HG02943 (cell line): ENCODE measurements at regions not wholly inside any gene's neighbourhood (a gene's known extent, or its start where the extent isn't known, plus 50 kb on each side); places are given as distances from the start of the nearest gene placed in this dataset.

Source experiments
- ATAC-seq: cut with Tn5 transposase; IDR thresholded peaks from one replicate; pipeline ENCODE4 v1.9.1; 2021; ENCODE audit warnings: mild to moderate bottlenecking, low read depth, moderate library complexity; ENCODE audit not compliant: unreplicated experiment

GRCh38 chr20:48262466-48262865 lies 477.2 kb upstream of the SULF2 start:
- ATAC-seq, result no peak

DNA sequence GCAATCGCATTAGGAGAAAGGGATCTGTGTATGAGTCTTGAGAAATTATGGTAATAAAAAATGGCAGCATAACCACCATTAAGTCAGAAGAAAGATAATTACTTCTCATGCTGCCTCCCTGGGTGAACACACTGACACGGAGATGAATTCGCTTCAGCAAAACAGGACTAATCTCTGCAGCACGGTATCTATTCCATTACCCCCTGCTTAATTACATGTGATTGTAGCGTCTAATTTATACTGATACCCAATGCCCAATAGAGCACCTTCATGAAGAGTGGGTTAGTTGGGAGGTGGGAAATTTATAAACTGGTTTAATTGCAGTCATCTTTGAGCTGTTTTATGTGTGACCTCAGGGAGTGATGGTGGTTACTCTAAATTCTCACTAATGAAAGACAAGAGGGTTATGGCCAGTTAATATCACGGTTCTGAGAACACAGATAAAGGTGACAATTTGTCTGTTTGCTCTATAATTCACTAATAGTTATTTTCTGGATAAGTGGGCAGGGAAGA lies 476.2 kb upstream of the SULF2 start:
- no peak for ATAC-seq

DNA sequence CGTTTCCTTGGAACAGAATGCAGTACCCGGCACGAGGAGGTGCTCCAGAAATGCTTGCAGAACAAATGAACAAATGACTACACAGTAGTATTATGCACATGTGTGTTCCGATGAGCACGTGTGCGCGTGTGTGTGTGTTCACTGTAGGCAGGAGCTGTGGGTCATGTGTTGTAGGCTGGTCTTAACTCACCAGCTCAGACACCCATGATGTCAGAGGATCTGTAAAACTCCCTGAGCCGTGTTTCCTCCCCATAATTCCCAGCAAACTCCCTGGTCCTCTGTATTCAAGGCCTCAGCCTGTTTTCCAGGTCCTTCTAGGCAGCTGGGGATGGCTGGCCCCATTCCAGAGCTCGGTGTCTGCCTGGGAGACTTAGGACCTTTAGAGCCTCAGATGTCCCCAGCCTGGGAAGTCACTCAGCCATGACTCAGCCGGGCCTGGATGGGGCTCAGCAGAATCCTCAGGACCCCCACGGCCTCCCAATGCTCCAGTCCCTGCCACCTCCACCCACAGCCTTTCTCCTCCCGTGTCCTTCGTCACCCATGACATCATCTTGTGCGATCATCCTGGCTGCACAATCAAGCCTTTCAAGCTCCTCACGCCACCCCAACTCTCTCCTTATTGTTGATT lies 475.0 kb upstream of the SULF2 start:
- ATAC-seq, result no peak

DNA sequence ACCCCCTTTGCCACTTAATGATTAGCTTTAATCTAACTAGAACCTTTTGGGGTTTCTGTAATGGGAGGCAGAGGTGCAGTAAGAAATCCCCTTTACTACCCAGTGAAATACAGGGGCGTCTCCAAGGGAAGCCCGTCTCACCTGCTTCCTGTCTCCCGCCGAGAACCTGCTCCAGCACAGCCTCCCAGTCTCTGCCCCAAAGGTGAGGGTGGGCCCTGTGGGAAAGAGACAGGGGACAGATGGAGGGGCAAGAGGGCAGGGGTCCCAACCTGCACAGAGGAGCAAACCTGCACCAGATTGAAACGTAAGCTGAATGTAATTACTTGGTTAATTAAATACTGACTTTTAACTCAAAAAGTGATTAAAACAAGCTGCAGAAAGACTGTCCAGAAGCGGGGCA lies 474.2 kb upstream of the SULF2 start:
- ATAC-seq, result no peak

GRCh38 chr20:48257833-48258232 lies 472.6 kb upstream of the SULF2 start:
- no peak for ATAC-seq

- no peak for ATAC-seq
Observed at GRCh38 chr20:48247961-48248360, 462.7 kb upstream of the SULF2 start.

DNA sequence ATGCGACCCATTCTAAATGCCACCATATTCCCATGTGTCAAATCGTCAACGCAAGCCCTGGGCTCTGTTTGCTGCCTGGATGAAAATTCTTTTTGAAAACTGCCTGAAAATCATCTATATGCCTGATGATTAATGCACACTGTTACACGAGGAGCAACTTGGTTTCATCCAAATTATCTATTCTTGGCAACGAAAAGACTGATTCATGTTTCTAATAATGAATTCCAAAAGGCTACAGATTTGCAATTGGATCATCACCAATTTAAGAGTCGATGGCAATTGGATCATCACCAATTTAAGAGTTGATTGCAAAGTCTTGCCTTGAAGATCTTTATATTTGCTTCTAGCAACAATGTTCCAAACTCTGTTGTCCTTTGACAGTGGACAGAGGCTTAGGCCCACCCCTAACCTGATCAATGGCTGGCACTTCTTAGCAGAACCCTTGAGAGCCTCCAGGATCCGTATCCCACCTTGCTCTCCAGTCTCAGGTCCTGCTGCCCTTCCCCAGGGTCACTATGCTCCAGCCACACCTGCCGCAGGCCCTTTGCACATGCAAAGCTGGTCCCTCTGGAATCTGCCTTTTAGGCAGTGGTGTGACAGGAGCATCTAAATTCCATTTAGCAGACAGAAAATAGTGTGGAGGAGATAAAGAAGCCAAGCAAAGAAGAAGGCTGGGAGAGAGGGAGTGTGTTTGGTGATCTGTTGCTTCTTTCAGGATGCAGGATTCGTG lies 460.9 kb upstream of the SULF2 start:
- no peak for ATAC-seq

GRCh38 chr20:48242623-48243022 lies 457.3 kb upstream of the SULF2 start:
- ATAC-seq, result no peak

- ATAC-seq, result no peak
Observed at GRCh38 chr20:48241482-48241881, 456.2 kb upstream of the SULF2 start.

DNA sequence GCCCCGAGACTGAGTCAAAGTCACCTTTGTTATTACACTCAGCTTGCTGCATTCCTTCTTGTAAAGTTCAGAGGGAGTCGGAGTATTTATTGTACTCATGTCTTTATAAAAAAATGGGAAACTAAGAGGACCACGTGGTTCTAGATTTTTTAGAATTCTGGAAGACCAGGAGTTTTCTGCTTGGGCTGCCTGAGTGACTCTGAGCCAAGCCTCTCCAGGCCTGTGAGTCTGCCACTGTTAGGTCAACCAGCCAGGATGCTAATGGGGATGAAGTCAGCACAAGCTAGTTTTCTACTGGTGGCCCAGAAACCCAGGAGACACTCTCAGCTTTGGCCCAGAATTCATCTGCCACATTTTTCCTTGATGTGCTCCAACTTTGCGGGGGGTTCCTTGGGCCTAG lies 453.5 kb upstream of the SULF2 start:
- ATAC-seq, result no peak

DNA sequence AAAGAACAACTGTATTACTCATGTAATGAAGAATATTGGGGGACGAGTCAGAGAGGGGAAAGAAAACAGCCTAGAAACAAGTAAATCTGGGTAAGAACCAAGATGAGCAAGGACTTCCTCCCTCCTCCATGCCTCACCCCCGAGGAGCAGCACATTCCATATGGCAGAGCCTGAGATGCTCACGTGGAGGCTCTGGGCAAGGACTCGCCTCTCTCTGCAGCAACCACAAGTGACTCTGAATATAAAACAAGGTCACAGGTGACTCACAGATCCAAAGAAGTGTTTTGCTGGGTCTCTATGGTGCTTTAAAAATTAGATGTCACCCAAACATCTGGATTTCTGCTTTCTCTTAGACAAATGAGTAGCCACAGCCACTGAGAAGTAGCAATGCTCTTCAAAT lies 453.0 kb upstream of the SULF2 start:
- no peak for ATAC-seq

DNA sequence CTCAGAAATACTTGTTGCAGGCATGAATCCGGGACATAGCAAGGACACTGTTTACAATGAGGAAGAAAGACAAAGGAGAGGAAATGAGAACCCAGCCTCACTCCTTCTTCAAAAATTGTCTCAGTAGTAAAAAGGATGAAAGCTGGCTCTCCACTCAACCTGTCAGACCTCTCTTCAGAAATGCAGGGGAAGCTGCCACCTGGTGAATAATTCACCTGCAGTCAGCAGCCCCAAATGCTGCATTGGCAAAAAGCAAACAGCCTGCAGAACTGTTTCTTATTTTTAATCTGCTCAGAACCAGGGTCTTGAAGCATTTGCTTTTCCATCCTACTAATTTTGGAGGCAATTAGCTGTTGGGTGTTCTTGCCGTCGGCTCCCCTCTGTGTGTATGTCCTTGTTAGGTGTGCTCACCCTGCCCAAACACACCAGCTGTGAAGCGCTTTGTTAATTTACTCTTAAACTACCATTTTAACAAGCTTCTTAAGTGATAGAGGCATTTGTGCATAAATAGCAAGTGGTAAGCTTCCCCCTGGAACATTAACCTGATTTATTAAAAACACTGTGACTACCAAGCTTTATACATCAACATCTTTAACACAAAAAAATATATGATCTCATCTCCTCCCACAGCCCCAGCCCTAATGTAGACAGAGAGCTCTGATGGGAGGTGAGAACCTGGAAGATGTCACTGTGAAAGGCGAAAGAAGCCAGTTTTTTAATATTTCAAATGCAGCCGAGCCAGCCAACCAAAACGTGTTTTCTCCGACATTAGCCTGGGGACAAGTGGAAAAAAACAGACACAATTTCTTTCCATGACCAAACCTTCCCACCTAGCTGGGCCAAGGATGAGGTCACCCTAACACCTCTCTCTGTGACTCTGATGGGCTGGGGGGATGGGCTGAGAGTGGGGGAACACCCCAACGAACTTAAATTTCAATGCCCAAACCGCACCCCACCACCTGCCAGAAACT lies 451.0 kb upstream of the SULF2 start:
- no peak for ATAC-seq

GRCh38 chr20:48234951-48235350 lies 449.7 kb upstream of the SULF2 start:
- no peak for ATAC-seq

GRCh38 chr20:48231253-48231930 lies 446.1 kb upstream of the SULF2 start:
- ATAC-seq, result no peak

DNA sequence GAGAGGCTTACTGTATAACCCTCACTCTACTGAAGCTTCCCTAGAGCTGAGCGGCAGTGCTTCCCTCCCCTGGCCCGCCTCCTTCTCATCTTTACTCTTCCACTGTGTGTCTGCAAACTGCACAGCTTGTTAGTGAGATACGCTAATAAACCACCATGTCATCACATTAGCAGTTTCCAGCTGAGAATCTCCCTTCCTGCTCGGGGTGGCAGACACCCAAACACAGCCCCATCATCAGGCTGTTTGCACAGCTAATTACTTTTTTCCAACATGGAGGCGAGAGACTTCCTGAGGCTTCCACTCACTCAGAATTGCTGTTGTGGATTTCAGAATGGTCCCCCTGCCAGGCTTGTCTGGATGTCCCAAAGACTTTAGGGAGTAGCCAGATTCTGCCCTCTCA lies 444.9 kb upstream of the SULF2 start:
- ATAC-seq, result no peak

- ATAC-seq, result no peak
Observed at GRCh38 chr20:48227381-48227780, 442.1 kb upstream of the SULF2 start.

- ATAC-seq, result no peak
Observed at GRCh38 chr20:48226642-48227041, 441.4 kb upstream of the SULF2 start.

GRCh38 chr20:48224533-48225050 lies 439.3 kb upstream of the SULF2 start:
- ATAC-seq, result no peak

DNA sequence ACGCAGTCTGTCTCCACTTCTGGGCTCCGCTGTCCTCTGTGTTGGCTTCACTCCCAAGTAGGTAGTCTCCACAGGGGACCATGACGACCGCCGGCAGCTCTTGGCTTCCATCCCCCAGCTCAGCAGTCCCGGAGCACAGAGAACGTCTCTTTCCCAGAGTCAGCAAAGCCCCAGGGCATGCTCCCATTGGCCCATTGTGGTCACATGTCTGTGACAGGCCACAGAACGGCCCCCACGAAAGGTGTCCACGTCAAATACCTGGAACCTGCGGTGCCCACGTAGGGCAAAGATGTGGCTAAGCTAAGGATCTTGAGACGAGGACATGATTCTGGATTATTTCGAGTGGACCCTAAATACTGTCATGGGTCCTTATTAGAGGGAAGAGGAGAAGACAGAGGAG lies 438.4 kb upstream of the SULF2 start:
- no peak for ATAC-seq

- no peak for ATAC-seq
Observed at GRCh38 chr20:48222595-48223180, 437.4 kb upstream of the SULF2 start.
